Astrocyte (in vitro differentiated cells and primary cell): ENCODE measurements at regions not wholly inside any gene's neighbourhood (a gene's known extent, or its start where the extent isn't known, plus 50 kb on each side); places are given as distances from the start of the nearest gene placed in this dataset.

Source experiments
- CTCF ChIP-seq: IDR thresholded peaks from 2 replicates; pipeline ENCODE4 v1.5.1; 2011; ENCODE audit warnings: low read depth, mild to moderate bottlenecking, inconsistent platforms, low read length, moderate library complexity; ENCODE audit not compliant: insufficient read depth
- EZH2 ChIP-seq: IDR thresholded peaks from 2 replicates; pipeline ENCODE4 v1.6.1; 2012; ENCODE audit warnings: mild to moderate bottlenecking, low read length, inconsistent platforms; ENCODE audit not compliant: insufficient read depth

- TF ChIP-seq EZH2 (no peak), CTCF (no peak)
These were observed 792.2 kb upstream of the LCORL start for GRCh38 chr4:18813771-18814170.
